ENCODE measurements at regions not wholly inside any gene's neighbourhood (a gene's known extent, or its start where the extent isn't known, plus 50 kb on each side); places are given as distances from the start of the nearest gene placed in this dataset.

DNA sequence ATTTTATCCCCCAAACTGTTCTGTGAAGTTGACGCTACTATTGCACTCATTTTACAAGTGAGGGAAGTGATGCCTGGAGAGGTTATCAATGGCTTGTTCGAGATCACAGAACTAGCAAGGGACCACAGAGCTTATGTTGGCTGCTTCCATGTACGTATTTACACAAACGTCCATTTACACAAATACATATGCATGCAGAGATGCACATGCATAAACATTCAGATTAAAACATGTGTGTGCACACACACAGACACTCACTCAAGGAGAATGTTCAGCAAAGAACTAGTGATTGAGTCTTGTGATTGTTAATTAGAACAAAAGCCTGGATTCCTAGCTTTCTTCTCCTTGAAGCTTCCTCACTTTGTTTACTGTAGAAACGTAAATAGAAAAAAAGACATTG lies 321.5 kb upstream of the CHD6 start:
- no peak for DNase-seq

DNA sequence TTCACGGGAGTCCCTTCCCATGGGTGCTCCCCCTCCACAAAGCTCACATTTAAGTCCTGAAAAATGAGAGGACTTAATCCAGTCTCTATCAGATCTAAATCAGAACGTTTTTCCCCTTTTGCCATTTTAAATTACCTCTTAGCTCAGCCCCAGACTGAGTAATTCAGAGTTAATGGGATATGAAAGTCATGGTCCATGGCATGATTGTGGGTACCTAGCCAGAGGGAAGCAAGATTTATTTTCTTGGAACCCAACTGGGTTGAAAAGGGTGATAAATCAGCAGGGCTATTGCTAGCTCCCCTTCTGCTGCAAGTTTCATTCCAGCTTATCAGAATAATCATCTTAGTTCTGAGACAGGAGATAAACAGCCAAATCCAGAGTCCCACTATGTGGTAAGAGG lies 320.2 kb upstream of the CHD6 start:
- DNase-seq: no peak

- no peak for DNase-seq
These were observed 317.1 kb upstream of the CHD6 start for GRCh38 chr20:41935259-41935791.

DNA sequence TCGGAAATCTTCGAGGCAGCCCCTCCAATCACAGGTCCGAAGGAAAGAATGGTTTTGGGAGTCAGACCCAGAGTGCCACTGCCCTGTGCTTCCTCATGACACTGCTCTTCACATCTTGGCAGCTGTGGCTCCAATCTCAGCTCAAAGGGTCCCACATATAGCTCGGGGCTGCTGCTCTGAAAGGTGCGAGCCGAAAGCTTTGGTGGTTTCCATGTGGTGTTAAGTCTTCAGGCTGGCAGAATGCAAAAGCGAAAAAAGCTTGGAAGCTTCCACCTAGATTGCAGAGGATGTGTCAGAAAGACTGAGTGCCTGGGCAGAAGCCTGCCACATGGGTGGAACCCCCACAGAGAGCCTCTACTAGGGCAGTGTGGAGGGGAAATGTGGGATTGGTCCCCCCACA lies 314.3 kb upstream of the CHD6 start:
- DNase-seq: no peak

- DNase-seq: no peak
These were observed 309.5 kb upstream of the CHD6 start for GRCh38 chr20:41927655-41928054.

- DNase-seq: no peak
These were observed 309.0 kb upstream of the CHD6 start for GRCh38 chr20:41927189-41927588.

DNA sequence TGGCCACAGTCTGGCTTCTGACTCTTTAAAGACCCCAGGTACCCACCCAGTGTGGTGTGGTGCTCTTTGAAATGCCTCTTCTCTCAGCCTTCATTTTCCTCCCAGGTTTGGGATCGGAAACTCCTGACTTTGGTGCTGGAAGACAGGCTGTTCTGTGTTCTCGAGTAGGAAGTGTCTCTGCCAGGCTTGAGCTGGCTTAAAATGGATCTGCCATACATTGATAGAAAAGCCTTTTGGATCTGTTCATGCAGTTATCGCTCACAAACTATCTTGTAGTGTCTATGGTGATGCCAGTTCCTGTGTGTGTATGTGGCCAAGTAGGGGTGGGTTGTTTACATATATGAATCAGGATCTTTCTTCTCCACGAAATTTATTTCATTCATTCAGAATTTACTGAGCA lies 307.3 kb upstream of the CHD6 start:
- no peak for DNase-seq

DNA sequence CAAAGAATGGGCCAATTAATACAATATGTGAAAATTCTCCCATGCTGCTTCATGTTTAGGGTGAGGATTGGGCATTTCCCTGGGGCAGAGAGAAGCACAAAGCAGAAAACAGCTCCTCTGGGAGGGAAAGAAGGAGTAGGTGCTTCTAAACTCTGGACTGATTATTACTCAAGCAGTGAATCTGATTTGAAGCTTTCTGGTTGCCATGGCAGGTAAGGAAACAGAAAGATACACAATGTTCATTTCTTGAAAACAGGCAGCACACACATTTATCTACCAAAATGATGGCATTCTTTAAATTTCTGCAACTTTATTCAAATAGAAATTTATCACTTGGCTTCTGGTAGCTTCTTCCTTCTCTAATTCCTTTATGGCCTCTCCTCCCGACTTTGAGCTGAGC lies 305.4 kb upstream of the CHD6 start:
- no peak for DNase-seq

DNA sequence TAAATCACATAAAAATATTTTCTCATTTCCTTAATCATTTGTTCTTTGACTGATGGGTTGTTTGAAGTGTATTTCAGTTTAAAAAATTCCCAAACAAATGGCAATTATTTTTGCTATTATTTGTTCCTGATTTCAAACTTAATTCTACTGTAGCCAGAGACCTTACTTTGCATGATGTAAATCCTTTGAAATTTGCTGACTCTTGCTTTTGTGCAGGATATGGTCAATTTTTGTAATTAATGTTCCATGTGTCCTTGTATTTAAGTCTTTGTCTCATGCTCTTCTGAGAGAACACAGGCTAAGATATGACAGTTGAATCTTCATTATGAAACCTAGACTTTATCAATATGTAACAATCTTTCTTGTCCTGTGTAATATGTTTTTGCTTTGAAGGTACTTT lies 295.0 kb upstream of the CHD6 start:
- DNase-seq: no peak

GRCh38 chr20:41910558-41910957 lies 292.4 kb upstream of the CHD6 start:
- DNase-seq: no peak

- no peak for DNase-seq
These were observed 287.0 kb upstream of the CHD6 start for GRCh38 chr20:41905199-41905598.

GRCh38 chr20:41903586-41903985 lies 285.4 kb upstream of the CHD6 start:
- DNase-seq: no peak

DNA sequence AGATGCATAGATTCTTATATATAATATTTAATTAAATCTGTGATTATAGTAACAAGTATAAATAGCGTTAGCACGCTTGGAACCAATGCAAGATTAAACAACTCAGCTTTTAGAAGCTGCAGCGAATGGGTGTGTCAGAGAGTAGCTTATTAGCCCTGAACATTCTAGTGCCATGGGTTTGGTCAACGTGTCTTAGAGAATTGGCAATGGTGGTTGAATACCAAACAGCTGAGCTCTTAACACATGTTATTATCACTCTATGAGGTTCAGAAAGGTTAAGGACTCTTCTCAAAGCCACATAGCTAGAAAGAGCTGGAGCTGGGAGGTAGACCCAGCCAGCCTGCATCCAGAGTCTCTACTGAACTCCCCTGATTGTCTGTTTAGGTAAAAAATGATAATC lies 284.2 kb upstream of the CHD6 start:
- DNase-seq: no peak

DNA sequence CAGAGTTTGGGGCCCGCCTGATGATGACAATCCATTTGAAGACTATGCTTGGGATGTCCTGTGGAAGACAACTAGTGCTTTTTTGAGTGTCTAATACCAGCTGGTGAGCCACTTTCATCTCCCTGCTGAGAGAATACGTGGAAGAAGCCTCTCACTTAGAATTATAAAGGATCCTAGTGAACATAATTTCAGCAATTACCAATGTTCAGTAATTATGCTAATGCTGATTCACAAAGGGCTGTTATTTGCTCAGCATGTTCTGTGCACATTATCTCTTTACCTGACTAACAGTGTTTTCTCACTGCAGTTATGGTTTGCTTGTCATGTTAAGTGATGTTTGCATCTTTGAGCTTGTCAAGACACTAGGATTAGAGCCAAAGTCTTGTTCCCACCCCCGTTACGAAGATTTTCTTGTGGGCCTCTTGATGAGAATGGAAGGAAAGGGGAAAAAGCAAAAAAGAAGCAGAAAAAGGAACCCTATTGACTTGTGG lies 282.1 kb upstream of the CHD6 start:
- no peak for DNase-seq

GRCh38 chr20:41897708-41898107 lies 279.5 kb upstream of the CHD6 start:
- DNase-seq: no peak

GRCh38 chr20:41895241-41896032 lies 277.3 kb upstream of the CHD6 start:
- DNase-seq: no peak

DNA sequence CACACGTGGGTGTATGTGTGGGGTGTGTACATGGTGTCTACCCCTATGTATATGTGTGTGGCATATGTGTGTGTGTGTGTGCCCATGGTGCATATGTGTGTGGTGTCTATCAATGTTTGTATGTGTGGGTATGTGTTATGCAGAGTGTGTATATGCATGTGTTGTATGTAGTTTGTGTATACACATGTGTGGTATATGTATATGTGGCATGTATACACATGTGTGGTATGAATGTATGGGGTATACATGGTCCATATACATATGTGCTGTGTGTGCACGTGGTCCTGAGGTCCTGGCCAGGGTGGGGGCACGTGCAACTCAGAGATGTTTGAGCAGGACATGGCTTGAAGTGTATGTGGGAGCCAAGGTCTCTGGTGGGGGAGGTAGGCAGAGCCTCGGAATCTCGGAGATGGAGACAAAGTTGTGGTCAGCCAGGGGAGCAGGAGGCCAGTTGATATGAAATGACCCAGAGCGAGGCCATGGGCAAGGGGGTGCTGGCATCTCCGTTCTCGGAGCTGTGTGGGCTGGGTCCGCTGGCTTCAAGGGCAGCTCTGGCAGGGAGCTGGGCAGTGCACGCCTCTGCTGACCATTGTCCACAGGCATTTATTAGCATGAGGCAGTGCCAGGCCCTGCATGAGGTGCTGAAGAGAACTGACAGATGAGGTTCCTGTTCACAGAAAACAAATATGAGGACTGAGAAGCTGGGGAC lies 276.2 kb upstream of the CHD6 start:
- no peak for DNase-seq

GRCh38 chr20:41892031-41892430 lies 273.9 kb upstream of the CHD6 start:
- no peak for DNase-seq

DNA sequence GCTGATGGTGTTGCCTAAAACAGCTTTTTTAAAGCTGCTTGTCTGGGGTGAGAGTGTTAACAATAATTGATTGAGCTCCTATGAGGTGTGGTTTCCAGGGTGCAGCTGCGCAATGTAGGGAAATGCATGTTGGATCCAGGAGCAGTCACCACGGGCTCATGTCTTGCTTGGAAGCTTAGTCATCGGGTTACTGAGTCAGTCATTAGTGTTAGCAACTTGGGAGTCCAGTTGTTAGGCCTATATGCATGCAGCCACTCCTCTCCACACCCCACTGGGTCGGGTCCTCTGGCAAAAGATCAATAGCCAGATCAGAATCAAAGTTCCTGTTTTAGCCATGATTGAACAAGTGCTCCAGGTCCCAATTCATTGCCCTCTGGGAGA lies 271.7 kb upstream of the CHD6 start:
- DNase-seq: no peak

GRCh38 chr20:41889126-41889843 lies 271.1 kb upstream of the CHD6 start:
- DNase-seq: no peak

DNA sequence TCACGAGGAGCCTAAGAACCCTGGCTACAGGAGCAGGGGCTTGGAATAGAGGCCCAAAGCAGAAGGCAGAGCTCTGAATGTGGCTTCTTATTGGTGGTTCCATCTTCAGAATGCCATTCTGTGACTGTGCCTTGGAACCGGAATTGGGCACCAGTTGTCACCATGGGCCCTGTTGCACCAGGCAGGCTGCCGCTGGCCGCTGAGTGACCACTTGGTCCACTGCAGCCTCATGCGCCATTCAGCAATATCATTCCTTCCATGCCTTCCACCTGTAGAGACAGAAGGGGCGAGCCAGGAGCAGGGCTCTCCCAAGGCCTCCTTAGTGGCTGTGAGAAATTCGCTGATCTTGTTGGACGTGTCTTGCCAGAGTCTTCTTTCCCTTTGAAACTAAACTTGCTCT lies 270.3 kb upstream of the CHD6 start:
- no peak for DNase-seq

DNA sequence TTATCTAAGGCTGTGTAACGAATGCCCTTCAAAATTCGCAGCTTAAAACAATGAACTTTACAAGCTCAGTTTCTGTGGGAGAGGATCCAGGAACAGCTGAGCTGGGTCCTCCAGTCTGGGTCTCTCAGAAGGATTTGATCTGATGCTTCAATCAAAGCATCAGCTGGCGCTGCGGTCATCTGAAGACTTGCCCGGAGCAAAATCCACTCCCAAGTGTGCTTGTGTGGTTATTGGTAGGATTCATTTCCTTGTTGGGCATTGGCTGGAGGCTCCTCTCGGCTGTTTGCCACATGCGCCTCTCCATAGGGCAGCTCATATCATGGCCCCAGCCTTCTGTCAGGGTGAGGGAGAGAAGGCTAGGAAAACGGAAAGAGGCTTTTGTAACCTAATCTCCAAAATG lies 269.3 kb upstream of the CHD6 start:
- DNase-seq: no peak

DNA sequence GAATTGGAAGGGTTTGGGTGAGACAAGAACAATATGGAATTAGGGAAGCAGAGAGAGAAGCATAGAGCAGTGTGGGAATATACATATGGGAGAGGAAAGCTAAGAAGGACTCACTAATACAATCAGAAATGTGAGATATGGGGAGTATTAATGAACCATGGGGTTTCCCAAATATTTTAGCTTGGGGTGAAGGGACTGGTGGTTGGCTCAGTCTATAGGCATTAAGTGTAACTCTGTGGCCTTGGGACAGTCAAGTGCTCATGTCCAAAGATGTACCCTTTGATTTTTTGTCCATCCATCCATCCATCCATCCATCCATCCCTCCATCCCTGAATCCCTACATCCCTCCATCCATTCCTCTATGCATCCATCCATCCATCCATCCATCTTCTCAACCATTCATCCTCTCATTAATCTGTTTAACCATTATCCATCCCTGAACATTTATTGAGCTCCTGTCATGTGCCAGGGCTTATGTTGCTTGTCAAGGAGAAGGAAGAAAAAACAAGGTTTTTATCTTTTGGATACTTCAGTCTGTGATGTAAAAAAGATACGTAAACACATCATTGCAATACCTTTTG lies 263.4 kb upstream of the CHD6 start:
- no peak for DNase-seq
